SK-N-SH (cell line): ENCODE measurements at regions not wholly inside any gene's neighbourhood (a gene's known extent, or its start where the extent isn't known, plus 50 kb on each side); places are given as distances from the start of the nearest gene placed in this dataset.

ENCODE experiments used
- CTCF ChIA-PET: fragments of 300-600, 350-600 bp; formaldehyde crosslinking; extraction: SDS; loops from one replicate; lab custom pipeline; 2021; lab: Yijun Ruan, JAX
- POLR2A ChIA-PET: fragments of 350-600 bp; sonication (Branson Sonifier 250); formaldehyde crosslinking; extraction: SDS; loops from one replicate; lab custom pipeline; 2020; ENCODE audit warnings: antibody characterized with exemption, inconsistent platforms; lab: Yijun Ruan, JAX
- DNase-seq: peaks from one replicate; pipeline ENCODE4 v3.0.0; 2012
- H2AFZ ChIP-seq: fragments of 200-600 bp; sonication (generic); 2 replicates; pipeline ENCODE4 v1.8.1; 2016; ENCODE audit warnings: antibody characterized with exemption, mild to moderate bottlenecking, low read depth
- H3F3A ChIP-seq: fragments of 200-600 bp; sonication (generic); replicated peaks from 2 replicates; pipeline ENCODE3; 2016; ENCODE audit warnings: antibody characterized with exemption, mild to moderate bottlenecking; ENCODE audit not compliant: insufficient read depth
- H3K27ac ChIP-seq, 2 experiments: fragments of 200-500 bp in 1 of 2; fragments of 200-600 bp in 1 of 2; sonication (Bioruptor generic) in 1 of 2; sonication (generic), shearing (Covaris generic) in 1 of 2; 2 replicates each; pipeline versions ENCODE4 v1.5.1 to v1.6.1; 2014 to 2016; ENCODE audit warnings: low read depth in 2 of 2, inconsistent platforms in 1 of 2, low read length in 1 of 2, mild to moderate bottlenecking in 1 of 2, mixed read lengths in 1 of 2
- H3K27me3 ChIP-seq: fragments of 200-600 bp; sonication (generic), shearing (Covaris generic); 2 replicates; pipeline ENCODE4 v1.6.1; 2016; ENCODE audit warnings: mixed run types; ENCODE audit not compliant: insufficient read depth
- H3K36me3 ChIP-seq, 2 experiments: fragments of 200-500 bp in 1 of 2; fragments of 200-600 bp in 1 of 2; sonication (Bioruptor generic) in 1 of 2; sonication (generic) in 1 of 2; replicated peaks in 1 of 2; 2 replicates each; pipeline versions ENCODE3 to v1.5.1; 2014 to 2016; ENCODE audit warnings: low read length in 1 of 2, mild to moderate bottlenecking in 1 of 2; ENCODE audit not compliant: insufficient read depth in 2 of 2, control insufficient read depth in 1 of 2
- H3K4me1 ChIP-seq, 2 experiments: fragments of 200-500 bp in 1 of 2; fragments of 200-600 bp in 1 of 2; sonication (Bioruptor generic) in 1 of 2; sonication (generic), shearing (Covaris generic) in 1 of 2; 2 replicates each; pipeline versions ENCODE4 v1.5.1 to v1.6.1; 2014 to 2016; ENCODE audit warnings: low read depth in 1 of 2, low read length in 1 of 2, mixed run types in 1 of 2; ENCODE audit not compliant: insufficient read depth in 2 of 2, control insufficient read depth in 1 of 2
- H3K4me2 ChIP-seq: fragments of 200-600 bp; sonication (generic), shearing (Covaris generic); 2 replicates; pipeline ENCODE4 v1.6.1; 2017; ENCODE audit warnings: mixed run types
- H3K4me3 ChIP-seq, 2 experiments: fragments of 200-500 bp in 1 of 2; fragments of 200-600 bp in 1 of 2; sonication (Bioruptor generic) in 1 of 2; sonication (generic), shearing (Covaris generic) in 1 of 2; 2 replicates each; pipeline versions ENCODE4 v1.5.1 to v1.8.1; 2014 to 2016; ENCODE audit warnings: low read depth in 2 of 2, inconsistent platforms in 1 of 2, low read length in 1 of 2, mild to moderate bottlenecking in 1 of 2, mixed read lengths in 1 of 2, moderate library complexity in 1 of 2
- H3K79me2 ChIP-seq: fragments of 200-600 bp; sonication (generic); 2 replicates; pipeline ENCODE4 v1.8.1; 2017; ENCODE audit warnings: mild to moderate bottlenecking; ENCODE audit not compliant: insufficient read depth
- H3K9ac ChIP-seq: fragments of 200-600 bp; sonication (generic); 2 replicates; pipeline ENCODE4 v1.6.1; 2017; ENCODE audit warnings: mixed run types
- H3K9me2 ChIP-seq: fragments of 200-600 bp; sonication (generic); 2 replicates; pipeline ENCODE4 v1.6.1; 2017; ENCODE audit warnings: mixed run types
- H3K9me3 ChIP-seq: fragments of 200-600 bp; sonication (generic); 2 replicates; pipeline ENCODE4 v1.6.1; 2017; ENCODE audit warnings: mixed run types, mild to moderate bottlenecking, moderate library complexity
- H4K20me1 ChIP-seq: fragments of 200-600 bp; sonication (generic); 2 replicates; pipeline ENCODE4 v1.6.1; 2017; ENCODE audit warnings: mild to moderate bottlenecking, mixed run types; ENCODE audit not compliant: insufficient read depth
- ELF1 ChIP-seq: IDR thresholded peaks from 2 replicates; pipeline ENCODE4 v1.4.0; 2012
- EZH2phosphoT487 ChIP-seq: fragments of 200-600 bp; sonication (generic); IDR thresholded peaks from 2 replicates; pipeline ENCODE4 v1.6.1; 2017; ENCODE audit warnings: low read depth, mixed run types, mild to moderate bottlenecking, antibody characterized with exemption, moderate library complexity, borderline replicate concordance
- FOSL2 ChIP-seq: IDR thresholded peaks from 2 replicates; pipeline ENCODE4 v1.4.0; 2012; ENCODE audit warnings: low read depth, mild to moderate bottlenecking, moderate library complexity, borderline replicate concordance
- FOXJ3 ChIP-seq: sonication (generic); formaldehyde crosslinking; IDR thresholded peaks from 2 replicates; pipeline ENCODE4 v1.5.1; 2020; ENCODE audit warnings: mild to moderate bottlenecking, missing genetic modification reagents
- FOXM1 ChIP-seq: IDR thresholded peaks from 2 replicates; pipeline ENCODE4 v1.4.0; 2012; ENCODE audit warnings: low read depth, mild to moderate bottlenecking
- GABPA ChIP-seq: IDR thresholded peaks from 2 replicates; pipeline ENCODE4 v1.4.0; 2012; ENCODE audit warnings: low read depth, mild to moderate bottlenecking
- GATA2 ChIP-seq: sonication (generic); formaldehyde crosslinking; IDR thresholded peaks from 2 replicates; pipeline ENCODE4 v1.5.0; 2020; ENCODE audit warnings: mild to moderate bottlenecking, missing genetic modification reagents
- MXI1 ChIP-seq: IDR thresholded peaks from 2 replicates; pipeline ENCODE4 v1.6.1; 2012; ENCODE audit warnings: mild to moderate bottlenecking, low read depth, low read length, improper control_type of control experiment
- POLR2AphosphoS5 ChIP-seq: IDR thresholded peaks from 2 replicates; pipeline ENCODE4 v1.6.1; 2012; ENCODE audit warnings: low read depth, low read length
- RAD21 ChIP-seq: IDR thresholded peaks from 2 replicates; pipeline ENCODE4 v1.6.1; 2012; ENCODE audit warnings: mild to moderate bottlenecking, low read length
- RCOR1 ChIP-seq: fragments of 150-350 bp; IDR thresholded peaks from 2 replicates; pipeline ENCODE4 v1.6.1; 2017; ENCODE audit warnings: antibody characterized with exemption, low read length
- RXRA ChIP-seq: IDR thresholded peaks from 2 replicates; pipeline ENCODE4 v1.4.0; 2012; ENCODE audit warnings: low read depth, mild to moderate bottlenecking, borderline replicate concordance
- SIN3A ChIP-seq: IDR thresholded peaks from 2 replicates; pipeline ENCODE4 v1.6.1; 2012; ENCODE audit warnings: low read depth, mild to moderate bottlenecking, low read length, moderate library complexity, borderline replicate concordance
- SMC3 ChIP-seq: IDR thresholded peaks from 2 replicates; pipeline ENCODE4 v1.6.1; 2012; ENCODE audit warnings: low read depth, low read length, improper control_type of control experiment
- TCF12 ChIP-seq: IDR thresholded peaks from 2 replicates; pipeline ENCODE4 v1.4.0; 2012
- WGBS: methylation state at CpG from one replicate; pipeline ENCODE4 v1.1.6; 2017; ENCODE audit warnings: low lambda C conversion rate; 5-methylcytosine and 5-hydroxymethylcytosine counted together
- TF ChIP-seq, protein P1 (sequence below): fragments of 200-600 bp; sonication (generic); IDR thresholded peaks from 2 replicates; pipeline ENCODE4 v1.6.1; 2017; ENCODE audit warnings: antibody characterized with exemption, mild to moderate bottlenecking, moderate library complexity
- TF ChIP-seq, protein P2 (sequence below): IDR thresholded peaks from 2 replicates; pipeline ENCODE4 v1.4.0; 2012; ENCODE audit warnings: low read depth, borderline replicate concordance
- TF ChIP-seq, protein P3 (sequence below): IDR thresholded peaks from 2 replicates; pipeline ENCODE4 v1.4.0; 2012; ENCODE audit warnings: low read depth

DNA sequence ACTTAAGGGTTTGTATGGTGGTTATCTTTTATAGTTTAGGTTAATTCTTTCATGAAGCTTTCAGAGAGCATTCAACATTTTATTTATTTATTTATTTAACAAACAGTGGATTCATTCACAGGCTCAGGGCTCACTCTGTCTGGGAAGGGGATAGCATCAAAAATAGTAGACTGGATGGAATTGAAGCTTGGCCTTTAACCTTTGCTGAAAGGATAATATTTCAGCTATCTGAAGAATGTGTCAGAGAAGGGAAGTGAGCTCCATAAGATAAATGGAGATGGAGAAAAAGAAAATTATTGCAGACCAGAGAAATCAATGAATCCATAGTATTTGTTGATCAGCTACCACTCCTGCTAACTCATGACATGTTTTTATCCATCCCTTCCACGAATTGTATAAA lies 305.6 kb downstream of the COG6 start:
- Histone ChIP-seq H3K9me2 (no peaks in the 10 kb centered on the region), H3K4me2 (no peak overlapping the region), H2AFZ (no peak overlapping the region), H3K79me2 (no peaks in the 10 kb centered on the region), H3K36me3 (no peaks in the 10 kb centered on the region), H3K4me1 (no peaks in the 10 kb centered on the region; a peak in 1 of 4 replicates), H3K27me3 (no peaks in the 10 kb centered on the region), H3K4me3 (no peak overlapping the region), H3K27ac (no peak overlapping the region), H3K9me3 (no peaks in the 10 kb centered on the region), H3F3A (no peaks in the 10 kb centered on the region), H3K9ac (no peak overlapping the region), H4K20me1 (no peaks in the 10 kb centered on the region)
- POLR2A ChIA-PET = no interaction called here
- no peak for DNase-seq
- WGBS = 75% methylated on average over 1 of the region's 1 CpG
- CTCF ChIA-PET = interaction anchor here (0.9 to 1.0 kb wide), 2 partner anchors 18 to 85 kb away, joined by 3 to 5 read pairs; no protein-coding TSS in a partner anchor
- no peak for TF ChIP-seq EZH2phosphoT487
- no peak for TF ChIP-seq ELF1
- TF ChIP-seq, protein P1, sequence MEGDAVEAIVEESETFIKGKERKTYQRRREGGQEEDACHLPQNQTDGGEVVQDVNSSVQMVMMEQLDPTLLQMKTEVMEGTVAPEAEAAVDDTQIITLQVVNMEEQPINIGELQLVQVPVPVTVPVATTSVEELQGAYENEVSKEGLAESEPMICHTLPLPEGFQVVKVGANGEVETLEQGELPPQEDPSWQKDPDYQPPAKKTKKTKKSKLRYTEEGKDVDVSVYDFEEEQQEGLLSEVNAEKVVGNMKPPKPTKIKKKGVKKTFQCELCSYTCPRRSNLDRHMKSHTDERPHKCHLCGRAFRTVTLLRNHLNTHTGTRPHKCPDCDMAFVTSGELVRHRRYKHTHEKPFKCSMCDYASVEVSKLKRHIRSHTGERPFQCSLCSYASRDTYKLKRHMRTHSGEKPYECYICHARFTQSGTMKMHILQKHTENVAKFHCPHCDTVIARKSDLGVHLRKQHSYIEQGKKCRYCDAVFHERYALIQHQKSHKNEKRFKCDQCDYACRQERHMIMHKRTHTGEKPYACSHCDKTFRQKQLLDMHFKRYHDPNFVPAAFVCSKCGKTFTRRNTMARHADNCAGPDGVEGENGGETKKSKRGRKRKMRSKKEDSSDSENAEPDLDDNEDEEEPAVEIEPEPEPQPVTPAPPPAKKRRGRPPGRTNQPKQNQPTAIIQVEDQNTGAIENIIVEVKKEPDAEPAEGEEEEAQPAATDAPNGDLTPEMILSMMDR = no peak
- TF ChIP-seq TCF12 = no peak

DNA sequence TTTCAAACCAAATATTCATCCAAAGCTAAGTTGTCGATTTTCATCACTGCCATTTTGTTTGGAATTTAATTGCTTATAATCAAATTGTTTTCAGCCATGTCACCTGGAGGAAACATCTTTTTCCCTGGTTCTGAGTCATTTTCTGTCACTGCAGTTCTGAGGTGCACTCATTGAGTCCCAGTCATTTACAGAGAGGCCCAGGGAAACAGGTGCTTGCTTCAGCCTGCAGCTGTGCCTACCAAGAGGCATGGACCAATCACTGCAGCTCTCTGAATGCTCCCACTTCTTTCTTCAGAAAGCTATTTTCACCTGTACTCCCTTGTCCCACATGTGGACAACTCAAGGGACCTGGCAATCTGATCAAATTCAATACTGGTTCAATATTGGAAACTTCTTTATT lies 308.1 kb downstream of the COG6 start:
- H3K36me3 ChIP-seq = no peaks in the 10 kb centered on the region
- no peak overlapping the region for H3K4me3 ChIP-seq
- no peaks in the 10 kb centered on the region for H4K20me1 ChIP-seq
- H3K27me3 ChIP-seq = no peaks in the 10 kb centered on the region
- DNase-seq = no peak
- H3K9me3 ChIP-seq = no peaks in the 10 kb centered on the region
- ChIA-PET CTCF (interaction anchor here (1.2 to 1.4 kb wide), 2 partner anchors 21 to 351 kb away, joined by 3 to 8 read pairs; no protein-coding TSS in a partner anchor), POLR2A (no interaction called here)
- no peaks in the 10 kb centered on the region for H3K79me2 ChIP-seq
- WGBS = 69% methylated on average over 1 of the region's 1 CpG
- H3K9me2 ChIP-seq = no peaks in the 10 kb centered on the region
- no peak overlapping the region for H3K9ac ChIP-seq
- H3K4me2 ChIP-seq = no peak overlapping the region
- H2AFZ ChIP-seq = no peak overlapping the region
- no peaks in the 10 kb centered on the region; a peak in 1 of 4 replicates for H3K4me1 ChIP-seq
- H3F3A ChIP-seq = no peaks in the 10 kb centered on the region
- TF ChIP-seq SIN3A (no peak), RAD21 (no peak), RXRA (no peak), TCF12 (no peak), GATA2 (CRISPR knock-in tag) (no peak), ELF1 (no peak), SMC3 (no peak), FOSL2 (no peak), MXI1 (no peak), GABPA (no peak), POLR2AphosphoS5 (no peak), FOXM1 (no peak), RCOR1 (no peak), FOXJ3 (no peak)
- TF ChIP-seq, protein P2, sequence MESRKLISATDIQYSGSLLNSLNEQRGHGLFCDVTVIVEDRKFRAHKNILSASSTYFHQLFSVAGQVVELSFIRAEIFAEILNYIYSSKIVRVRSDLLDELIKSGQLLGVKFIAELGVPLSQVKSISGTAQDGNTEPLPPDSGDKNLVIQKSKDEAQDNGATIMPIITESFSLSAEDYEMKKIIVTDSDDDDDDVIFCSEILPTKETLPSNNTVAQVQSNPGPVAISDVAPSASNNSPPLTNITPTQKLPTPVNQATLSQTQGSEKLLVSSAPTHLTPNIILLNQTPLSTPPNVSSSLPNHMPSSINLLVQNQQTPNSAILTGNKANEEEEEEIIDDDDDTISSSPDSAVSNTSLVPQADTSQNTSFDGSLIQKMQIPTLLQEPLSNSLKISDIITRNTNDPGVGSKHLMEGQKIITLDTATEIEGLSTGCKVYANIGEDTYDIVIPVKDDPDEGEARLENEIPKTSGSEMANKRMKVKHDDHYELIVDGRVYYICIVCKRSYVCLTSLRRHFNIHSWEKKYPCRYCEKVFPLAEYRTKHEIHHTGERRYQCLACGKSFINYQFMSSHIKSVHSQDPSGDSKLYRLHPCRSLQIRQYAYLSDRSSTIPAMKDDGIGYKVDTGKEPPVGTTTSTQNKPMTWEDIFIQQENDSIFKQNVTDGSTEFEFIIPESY = no peak
- TF ChIP-seq, protein P1 = no peak
- TF ChIP-seq, protein P3, sequence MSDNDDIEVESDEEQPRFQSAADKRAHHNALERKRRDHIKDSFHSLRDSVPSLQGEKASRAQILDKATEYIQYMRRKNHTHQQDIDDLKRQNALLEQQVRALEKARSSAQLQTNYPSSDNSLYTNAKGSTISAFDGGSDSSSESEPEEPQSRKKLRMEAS = no peak
- no peak overlapping the region for H3K27ac ChIP-seq
